HCT116 (cell line): ENCODE measurements at regions not wholly inside any gene's neighbourhood (a gene's known extent, or its start where the extent isn't known, plus 50 kb on each side); places are given as distances from the start of the nearest gene placed in this dataset.

Experiments used
- ATAC-seq: fragments of 200-7000 bp; cut with Tn5 transposase; 2 replicates; pipeline ENCODE4 v1.9.1; 2020; ENCODE audit warnings: mild to moderate bottlenecking, moderate library complexity
- BruUV-seq: library from RNA; stranded (reverse); fragments of 400-500 nt; replicated peaks from 2 replicates; lab custom pipeline; 2021; lab: Mats Ljungman, UMichigan
- CTCF ChIA-PET: fragments of 300-600 bp; sonication (Branson Sonifier 250); formaldehyde crosslinking; loops from one replicate; lab custom pipeline; 2021; ENCODE audit warnings: antibody characterized with exemption; lab: Charles Lee
- POLR2A ChIA-PET: fragments of 300-600, 350-600 bp; sonication (Branson Sonifier 250); formaldehyde crosslinking; loops from one replicate; lab custom pipeline; 2021; ENCODE audit warnings: antibody characterized with exemption; lab: Charles Lee
- RAD21 ChIA-PET, 2 experiments: fragments of 300-600 bp; sonication (Branson Sonifier 250); formaldehyde crosslinking; loops; one replicate each; lab custom pipeline; 2023; ENCODE audit warnings: low total read pairs in 2 of 2; ENCODE audit not compliant: uncharacterized antibody in 2 of 2, unreplicated experiment in 2 of 2, low non-redundant PET in 1 of 2; lab: Charles Lee
- DNase-seq: peaks from one replicate; pipeline ENCODE4 v3.0.0-alpha.2; 2010; ENCODE audit warnings: low read depth, low spot score
- H2AFZ ChIP-seq: fragments of 200-600 bp; shearing (Covaris generic), sonication (generic); 2 replicates; pipeline ENCODE4 v1.6.1; 2017; ENCODE audit warnings: low read depth, mixed run types, mixed read lengths, antibody characterized with exemption, low read length; ENCODE audit not compliant: poor library complexity, severe bottlenecking
- H3K27ac ChIP-seq: 2 replicates; pipeline ENCODE4 v1.5.1; 2012; ENCODE audit warnings: low read depth, low read length
- H3K27me3 ChIP-seq: fragments of 200-600 bp; sonication (generic); 2 replicates; pipeline ENCODE4 v1.6.1; 2016; ENCODE audit warnings: mixed run types, low read length, mixed read lengths; ENCODE audit not compliant: insufficient read depth
- H3K36me3 ChIP-seq, 2 experiments: fragments of 200-500 bp in 1 of 2; fragments of 200-600 bp in 1 of 2; sonication (Bioruptor generic) in 1 of 2; sonication (generic) in 1 of 2; 2 replicates each; pipeline versions ENCODE4 v1.5.1 to v1.6.1; 2014 to 2016; ENCODE audit warnings: low read length in 2 of 2, inconsistent platforms in 1 of 2, mixed read lengths in 1 of 2, mixed run types in 1 of 2; ENCODE audit not compliant: insufficient read depth in 2 of 2, control insufficient read depth in 1 of 2
- H3K4me1 ChIP-seq, 2 experiments: fragments of 200-600 bp in 1 of 2; sonication (generic) in 1 of 2; 2 replicates each; pipeline versions ENCODE4 v1.5.1 to v1.6.1; 2012 to 2017; ENCODE audit warnings: low read length in 2 of 2, inconsistent platforms in 1 of 2, mild to moderate bottlenecking in 1 of 2, mixed read lengths in 1 of 2, mixed run types in 1 of 2, moderate library complexity in 1 of 2; ENCODE audit not compliant: insufficient read depth in 2 of 2, control insufficient read depth in 1 of 2
- H3K4me2 ChIP-seq: fragments of 200-600 bp; sonication (generic); 2 replicates; pipeline ENCODE4 v1.6.1; 2017; ENCODE audit warnings: mixed run types, low read length, mixed read lengths
- H3K4me3 ChIP-seq, 2 experiments: fragments of 200-600 bp in 1 of 2; sonication (generic) in 1 of 2; replicated peaks in 1 of 2; 2 replicates each; pipeline ENCODE4 v1.5.1; 2011 to 2016; ENCODE audit warnings: low read length in 2 of 2, control low read depth in 1 of 2, low read depth in 1 of 2, mild to moderate bottlenecking in 1 of 2, mixed read lengths in 1 of 2, mixed run types in 1 of 2
- H3K79me2 ChIP-seq: fragments of 200-600 bp; sonication (generic); 2 replicates; pipeline ENCODE4 v1.6.1; 2017; ENCODE audit warnings: mild to moderate bottlenecking, mixed run types, low read length, moderate library complexity, mixed read lengths; ENCODE audit not compliant: insufficient read depth
- H3K9ac ChIP-seq: fragments of 200-600 bp; sonication (generic); 2 replicates; pipeline ENCODE4 v1.6.1; 2016; ENCODE audit warnings: low read length, mixed read lengths
- H3K9me2 ChIP-seq: fragments of 200-600 bp; sonication (generic), shearing (Covaris generic); 2 replicates; pipeline ENCODE4 v1.6.1; 2017; ENCODE audit warnings: mixed run types, mild to moderate bottlenecking, moderate library complexity; ENCODE audit not compliant: insufficient read depth
- H3K9me3 ChIP-seq, 2 experiments: fragments of 200-500 bp in 1 of 2; fragments of 200-600 bp in 1 of 2; sonication (Bioruptor generic) in 1 of 2; sonication (generic) in 1 of 2; 2 replicates each; pipeline ENCODE4 v1.6.1; 2014 to 2017; ENCODE audit warnings: low read length in 2 of 2, mixed read lengths in 2 of 2, inconsistent platforms in 1 of 2, low read depth in 1 of 2, mild to moderate bottlenecking in 1 of 2, mixed run types in 1 of 2, moderate library complexity in 1 of 2; ENCODE audit not compliant: control insufficient read depth in 1 of 2, insufficient read depth in 1 of 2
- H4K20me1 ChIP-seq: fragments of 200-600 bp; sonication (generic), shearing (Covaris generic); 2 replicates; pipeline ENCODE4 v1.6.1; 2017; ENCODE audit warnings: mixed run types, mild to moderate bottlenecking, moderate library complexity; ENCODE audit not compliant: insufficient read depth
- CEBPB ChIP-seq: IDR thresholded peaks from 2 replicates; pipeline ENCODE4 v1.6.1; 2012; ENCODE audit warnings: low read depth
- EGR1 ChIP-seq: IDR thresholded peaks from 2 replicates; pipeline ENCODE4 v1.6.1; 2012; ENCODE audit warnings: low read depth
- EZH2phosphoT487 ChIP-seq: fragments of 200-600 bp; IDR thresholded peaks from 2 replicates; pipeline ENCODE4 v1.6.1; 2018; ENCODE audit warnings: antibody characterized with exemption, borderline replicate concordance
- FOSL1 ChIP-seq: IDR thresholded peaks from 2 replicates; pipeline ENCODE4 v1.6.1; 2012; ENCODE audit warnings: low read depth
- JUND ChIP-seq: IDR thresholded peaks from 2 replicates; pipeline ENCODE4 v1.6.1; 2012
- POLR2A ChIP-seq: IDR thresholded peaks from 2 replicates; pipeline ENCODE4 v1.7.0; 2011; ENCODE audit warnings: borderline replicate concordance; ENCODE audit not compliant: insufficient read depth, insufficient read length; ENCODE audit errors: extremely low read depth
- POLR2AphosphoS5 ChIP-seq: IDR thresholded peaks from 2 replicates; pipeline ENCODE4 v1.6.1; 2011; ENCODE audit warnings: mild to moderate bottlenecking, low read depth, low read length, moderate library complexity
- RAD21 ChIP-seq: IDR thresholded peaks from 2 replicates; pipeline ENCODE4 v1.6.1; 2012; ENCODE audit warnings: low read depth, mild to moderate bottlenecking
- SIN3A ChIP-seq: IDR thresholded peaks from 2 replicates; pipeline ENCODE4 v1.6.1; 2012; ENCODE audit warnings: low read depth
- SP1 ChIP-seq: IDR thresholded peaks from 2 replicates; pipeline ENCODE4 v1.6.1; 2012; ENCODE audit warnings: low read depth
- SRF ChIP-seq: IDR thresholded peaks from 2 replicates; pipeline ENCODE4 v1.6.1; 2012; ENCODE audit warnings: low read depth
- TCF7L2 ChIP-seq: IDR thresholded peaks from 2 replicates; pipeline ENCODE4 v1.7.0; 2011; ENCODE audit warnings: borderline replicate concordance, inconsistent platforms; ENCODE audit not compliant: insufficient read depth, insufficient read length; ENCODE audit errors: extremely low read depth
- ZFX ChIP-seq: fragments of 450-650 bp; IDR thresholded peaks from 2 replicates; pipeline ENCODE4 v1.6.1; 2017
- ZNF274 ChIP-seq: fragments of 200-500 bp; sonication (Bioruptor generic); IDR thresholded peaks from 2 replicates; pipeline ENCODE4 v1.6.1; 2014; ENCODE audit warnings: mild to moderate bottlenecking, low read depth, low read length, inconsistent platforms
- intact Hi-C: fragments of 100-400 bp; cut with micrococcal nuclease; formaldehyde crosslinking; loops from 2 replicates; pipeline ENCODE4 v1.10.0; 2022
- TF ChIP-seq, protein P1 (sequence below): IDR thresholded peaks from 2 replicates; pipeline ENCODE4 v1.6.1; 2012; ENCODE audit warnings: low read depth
- TF ChIP-seq, protein P2 (sequence below): IDR thresholded peaks from 2 replicates; pipeline ENCODE4 v1.6.1; 2012
- TF ChIP-seq, protein P3 (sequence below), 3 experiments: fragments of 200-600 bp in 1 of 3; sonication (generic) in 1 of 3; IDR thresholded peaks in 2 of 3; conservative IDR thresholded peaks in 1 of 3; 2 replicates each; pipeline ENCODE4 v1.5.1; 2012 to 2017; ENCODE audit warnings: low read depth in 2 of 3, low read length in 2 of 3, antibody characterized with exemption in 1 of 3, borderline replicate concordance in 1 of 3, control low read depth in 1 of 3, mild to moderate bottlenecking in 1 of 3, mixed read lengths in 1 of 3, mixed run types in 1 of 3, moderate library complexity in 1 of 3; ENCODE audit not compliant: insufficient read depth in 1 of 3

DNA sequence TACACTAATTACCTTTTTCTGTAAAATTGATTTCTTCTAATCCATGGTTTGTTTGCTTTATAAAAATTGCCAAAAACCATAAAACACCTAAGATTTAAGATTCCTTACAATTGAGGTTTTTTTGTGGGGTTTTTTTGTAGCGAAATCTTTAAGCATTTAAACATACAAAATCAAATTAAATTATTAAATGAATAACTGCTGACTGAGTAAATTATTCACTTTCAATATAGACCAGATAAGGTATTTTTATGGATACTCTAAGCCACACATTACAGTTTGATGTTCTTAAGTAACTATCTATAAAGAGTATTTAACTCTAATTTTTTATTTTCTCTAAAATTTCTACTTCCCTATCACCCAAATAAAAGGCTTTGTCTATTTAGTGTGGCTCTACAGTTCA is 55.5 kb downstream of the PIK3C2A start:
- Histone ChIP-seq H3K9me3 (no peaks in the 10 kb centered on the region), H3K9ac (no peak overlapping the region), H3K4me1 (no peaks in the 10 kb centered on the region), H3K27ac (no peak overlapping the region), H3K79me2 (peaks cover 19% of the 10 kb centered on the region), H4K20me1 (no peaks in the 10 kb centered on the region), H3K4me2 (no peak overlapping the region), H3K36me3 (0 out of 4 replicates have a peak, but pooled peaks cover 0 to 8% of the 10 kb centered on the region in 2 experiments), H2AFZ (no peak overlapping the region), H3K27me3 (no peaks in the 10 kb centered on the region), H3K4me3 (no peak overlapping the region), H3K9me2 (no peaks in the 10 kb centered on the region)
- intact Hi-C loops: no loop called here
- POLR2A ChIA-PET: no interaction called here
- TF ChIP-seq EGR1 (no peak), FOSL1 (no peak), SP1 (no peak), ZFX (no peak), ZNF274 (no peak), POLR2AphosphoS5 (no peak), CEBPB (no peak), TCF7L2 (no peak), RAD21 (no peak), SRF (no peak), EZH2phosphoT487 (no peak), SIN3A (no peak), JUND (no peak), POLR2A (no peak)
- TF ChIP-seq, protein P1, sequence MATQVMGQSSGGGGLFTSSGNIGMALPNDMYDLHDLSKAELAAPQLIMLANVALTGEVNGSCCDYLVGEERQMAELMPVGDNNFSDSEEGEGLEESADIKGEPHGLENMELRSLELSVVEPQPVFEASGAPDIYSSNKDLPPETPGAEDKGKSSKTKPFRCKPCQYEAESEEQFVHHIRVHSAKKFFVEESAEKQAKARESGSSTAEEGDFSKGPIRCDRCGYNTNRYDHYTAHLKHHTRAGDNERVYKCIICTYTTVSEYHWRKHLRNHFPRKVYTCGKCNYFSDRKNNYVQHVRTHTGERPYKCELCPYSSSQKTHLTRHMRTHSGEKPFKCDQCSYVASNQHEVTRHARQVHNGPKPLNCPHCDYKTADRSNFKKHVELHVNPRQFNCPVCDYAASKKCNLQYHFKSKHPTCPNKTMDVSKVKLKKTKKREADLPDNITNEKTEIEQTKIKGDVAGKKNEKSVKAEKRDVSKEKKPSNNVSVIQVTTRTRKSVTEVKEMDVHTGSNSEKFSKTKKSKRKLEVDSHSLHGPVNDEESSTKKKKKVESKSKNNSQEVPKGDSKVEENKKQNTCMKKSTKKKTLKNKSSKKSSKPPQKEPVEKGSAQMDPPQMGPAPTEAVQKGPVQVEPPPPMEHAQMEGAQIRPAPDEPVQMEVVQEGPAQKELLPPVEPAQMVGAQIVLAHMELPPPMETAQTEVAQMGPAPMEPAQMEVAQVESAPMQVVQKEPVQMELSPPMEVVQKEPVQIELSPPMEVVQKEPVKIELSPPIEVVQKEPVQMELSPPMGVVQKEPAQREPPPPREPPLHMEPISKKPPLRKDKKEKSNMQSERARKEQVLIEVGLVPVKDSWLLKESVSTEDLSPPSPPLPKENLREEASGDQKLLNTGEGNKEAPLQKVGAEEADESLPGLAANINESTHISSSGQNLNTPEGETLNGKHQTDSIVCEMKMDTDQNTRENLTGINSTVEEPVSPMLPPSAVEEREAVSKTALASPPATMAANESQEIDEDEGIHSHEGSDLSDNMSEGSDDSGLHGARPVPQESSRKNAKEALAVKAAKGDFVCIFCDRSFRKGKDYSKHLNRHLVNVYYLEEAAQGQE: no peak
- TF ChIP-seq, protein P2, sequence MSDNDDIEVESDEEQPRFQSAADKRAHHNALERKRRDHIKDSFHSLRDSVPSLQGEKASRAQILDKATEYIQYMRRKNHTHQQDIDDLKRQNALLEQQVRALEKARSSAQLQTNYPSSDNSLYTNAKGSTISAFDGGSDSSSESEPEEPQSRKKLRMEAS: no peak
- TF ChIP-seq, protein P3, sequence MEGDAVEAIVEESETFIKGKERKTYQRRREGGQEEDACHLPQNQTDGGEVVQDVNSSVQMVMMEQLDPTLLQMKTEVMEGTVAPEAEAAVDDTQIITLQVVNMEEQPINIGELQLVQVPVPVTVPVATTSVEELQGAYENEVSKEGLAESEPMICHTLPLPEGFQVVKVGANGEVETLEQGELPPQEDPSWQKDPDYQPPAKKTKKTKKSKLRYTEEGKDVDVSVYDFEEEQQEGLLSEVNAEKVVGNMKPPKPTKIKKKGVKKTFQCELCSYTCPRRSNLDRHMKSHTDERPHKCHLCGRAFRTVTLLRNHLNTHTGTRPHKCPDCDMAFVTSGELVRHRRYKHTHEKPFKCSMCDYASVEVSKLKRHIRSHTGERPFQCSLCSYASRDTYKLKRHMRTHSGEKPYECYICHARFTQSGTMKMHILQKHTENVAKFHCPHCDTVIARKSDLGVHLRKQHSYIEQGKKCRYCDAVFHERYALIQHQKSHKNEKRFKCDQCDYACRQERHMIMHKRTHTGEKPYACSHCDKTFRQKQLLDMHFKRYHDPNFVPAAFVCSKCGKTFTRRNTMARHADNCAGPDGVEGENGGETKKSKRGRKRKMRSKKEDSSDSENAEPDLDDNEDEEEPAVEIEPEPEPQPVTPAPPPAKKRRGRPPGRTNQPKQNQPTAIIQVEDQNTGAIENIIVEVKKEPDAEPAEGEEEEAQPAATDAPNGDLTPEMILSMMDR (IDR thresholded peaks at IDR 0.05 in 2 of 3, conservative IDR thresholded peaks at IDR 0.05 in 1 of 3; ENCODE audit: borderline replicate concordance in 1 of 3, insufficient read depth in 1 of 3, low read depth in 2 of 3, low read length in 2 of 3): no peak
- BruUV-seq: no TSS peak
- no peak for ATAC-seq
- RAD21 ChIA-PET: no interaction called here
- no peak for DNase-seq
- CTCF ChIA-PET: no interaction called here
